NCI-H2227 (cell line): ENCODE measurements at regions not wholly inside any gene's neighbourhood (a gene's known extent, or its start where the extent isn't known, plus 50 kb on each side); places are given as distances from the start of the nearest gene placed in this dataset.

ENCODE experiments used
- DNase-seq: peaks from one replicate; lab custom pipeline; 2025; ENCODE audit not compliant: unreplicated experiment; lab: John Stamatoyannopoulos, UW

DNA sequence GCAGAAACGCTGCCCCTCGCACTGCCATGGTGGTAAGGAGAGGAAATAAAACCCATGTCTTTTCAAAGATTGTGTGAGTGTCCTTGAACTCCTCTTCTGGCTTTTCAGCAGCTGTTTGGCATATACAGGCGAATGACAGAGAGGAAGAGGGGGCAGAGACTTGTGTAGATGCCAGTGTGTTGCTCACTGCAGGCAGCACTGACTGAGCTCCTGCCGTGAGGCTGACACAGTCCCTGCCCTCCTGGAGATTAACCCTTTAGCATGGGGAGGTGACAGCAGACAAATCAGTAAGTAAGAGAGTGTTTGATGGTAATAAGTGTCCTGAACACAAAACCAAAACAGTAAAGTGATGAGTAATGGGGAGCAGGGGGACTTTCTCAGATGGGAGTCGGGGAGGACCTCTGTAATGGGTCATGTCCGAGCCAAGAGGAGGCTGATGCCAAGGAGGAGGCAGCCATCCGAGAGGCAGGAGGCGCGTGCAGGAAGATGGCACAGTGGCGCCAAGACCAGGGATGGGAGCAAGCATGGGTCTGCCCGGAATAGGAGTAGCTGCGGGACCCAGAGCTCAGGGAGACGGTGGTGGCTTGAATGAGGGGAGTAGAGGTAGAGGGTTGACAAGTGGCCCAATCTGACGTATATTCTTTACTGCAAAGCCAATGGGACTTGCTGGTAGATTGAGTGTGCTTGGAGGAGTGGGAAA lies 182.2 kb downstream of the FOXO1 start:
- DNase-seq = no peak

- DNase-seq = no peak
Observed at GRCh38 chr13:40484974-40485373, 181.5 kb downstream of the FOXO1 start.

DNA sequence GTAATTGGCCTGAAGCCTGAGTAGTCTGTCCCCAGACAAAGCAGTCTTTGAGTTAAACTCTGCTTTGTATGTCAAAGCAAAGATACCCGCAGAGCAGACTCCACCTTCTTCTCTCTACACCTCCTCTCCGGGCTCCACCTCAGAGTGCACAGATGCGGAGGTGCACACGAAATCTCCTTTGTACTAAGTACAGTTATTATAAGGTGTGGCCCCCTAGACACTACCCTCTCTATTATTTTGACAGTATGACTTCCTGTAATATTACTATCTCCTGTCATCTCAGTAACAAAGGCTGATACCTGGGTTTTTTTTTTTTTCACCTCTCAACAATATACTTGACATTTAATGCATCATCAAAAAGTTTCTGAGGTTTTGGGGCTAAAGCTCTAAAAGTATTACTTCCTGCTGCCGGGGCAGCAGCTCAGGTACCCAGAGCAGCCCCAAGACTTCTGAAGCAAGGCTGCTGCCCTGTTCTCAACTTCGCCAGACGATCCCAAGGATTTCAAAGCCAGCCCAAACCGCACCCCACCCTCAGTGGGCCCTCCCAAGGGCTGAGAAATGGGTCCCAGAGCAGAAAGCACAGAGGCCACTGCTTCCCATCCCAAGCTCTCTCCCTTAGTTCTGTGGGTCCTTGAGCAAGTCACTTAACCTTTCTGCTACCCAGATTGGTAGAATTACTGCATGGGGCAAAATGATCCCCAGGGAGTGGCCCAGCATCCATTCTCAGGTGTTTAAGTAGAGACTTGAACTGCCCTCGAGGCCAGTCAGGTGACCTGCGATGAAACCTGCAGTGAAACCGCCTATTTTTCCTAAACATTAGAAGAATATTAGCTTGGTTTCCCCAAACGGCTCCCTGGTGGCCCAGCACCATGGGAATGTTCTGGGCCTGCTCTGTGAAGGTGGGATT lies 180.6 kb downstream of the FOXO1 start:
- DNase-seq = no peak

- no peak for DNase-seq
Observed at GRCh38 chr13:40486518-40487163, 179.8 kb downstream of the FOXO1 start.

DNA sequence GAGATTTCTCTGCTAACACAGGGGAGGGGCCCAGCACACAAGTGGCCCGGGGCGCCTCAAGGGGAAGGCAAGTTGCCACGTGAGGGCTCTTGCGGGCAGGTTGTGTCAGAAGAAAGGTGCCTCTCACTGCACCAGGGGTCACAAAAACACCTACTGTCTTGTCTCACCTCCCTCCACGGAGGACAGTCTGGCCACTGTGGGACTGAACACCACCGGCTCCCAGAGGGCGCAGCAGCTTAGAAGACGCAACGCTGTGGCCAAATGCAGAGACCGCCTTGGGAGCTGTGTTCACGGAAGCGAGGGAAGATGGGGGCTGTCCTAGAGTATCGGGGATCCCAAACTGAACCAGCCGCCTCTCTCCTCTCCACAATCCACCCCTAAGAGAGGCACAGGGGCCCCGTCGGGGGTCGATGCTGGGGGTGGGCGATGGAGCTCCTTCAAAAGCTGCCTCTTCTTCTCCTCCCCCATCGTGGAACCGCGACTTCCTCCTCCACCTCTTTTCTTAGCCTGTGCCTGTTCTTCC lies 177.5 kb downstream of the FOXO1 start:
- no peak for DNase-seq

- no peak for DNase-seq
Observed at GRCh38 chr13:40490086-40490758, 176.2 kb downstream of the FOXO1 start.

DNA sequence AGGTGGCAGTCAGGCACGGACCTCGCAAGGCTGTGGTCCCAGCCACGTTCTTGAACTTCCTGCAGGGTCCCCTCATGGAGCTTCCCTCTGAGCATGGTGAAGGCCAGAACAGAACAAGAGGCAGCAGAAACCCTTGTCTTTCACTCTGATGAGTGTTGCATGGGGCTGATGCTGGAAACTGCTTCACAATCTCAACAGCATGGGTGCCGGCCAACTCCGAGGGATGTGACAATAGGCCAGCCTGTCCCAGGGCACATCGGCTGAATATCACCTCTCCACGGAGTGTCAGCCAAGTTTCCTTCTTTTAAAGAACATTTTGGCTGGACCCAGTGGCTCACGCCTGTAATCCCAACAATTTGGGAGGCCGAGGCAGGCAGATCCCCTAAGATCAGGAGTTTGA lies 173.9 kb downstream of the FOXO1 start:
- DNase-seq = no peak

DNA sequence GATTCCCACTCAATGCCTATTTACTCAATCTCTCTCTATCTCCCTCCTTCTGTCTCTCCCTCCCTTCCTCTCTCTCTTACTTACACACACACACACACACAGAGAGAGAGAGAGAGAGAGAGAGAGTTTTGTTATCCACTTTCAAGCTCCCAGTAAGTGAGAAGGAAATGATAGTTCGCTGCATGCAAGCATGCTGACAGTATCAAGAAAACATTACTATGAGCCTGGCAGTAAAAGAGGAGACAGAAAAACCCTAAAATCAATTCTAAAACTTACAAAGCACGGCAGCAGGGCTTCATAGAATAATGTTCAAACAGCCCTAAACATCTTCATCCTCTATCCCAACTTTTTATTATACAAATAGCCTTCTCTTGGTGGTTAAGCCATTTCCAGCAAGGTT lies 171.9 kb downstream of the FOXO1 start:
- DNase-seq = no peak

DNA sequence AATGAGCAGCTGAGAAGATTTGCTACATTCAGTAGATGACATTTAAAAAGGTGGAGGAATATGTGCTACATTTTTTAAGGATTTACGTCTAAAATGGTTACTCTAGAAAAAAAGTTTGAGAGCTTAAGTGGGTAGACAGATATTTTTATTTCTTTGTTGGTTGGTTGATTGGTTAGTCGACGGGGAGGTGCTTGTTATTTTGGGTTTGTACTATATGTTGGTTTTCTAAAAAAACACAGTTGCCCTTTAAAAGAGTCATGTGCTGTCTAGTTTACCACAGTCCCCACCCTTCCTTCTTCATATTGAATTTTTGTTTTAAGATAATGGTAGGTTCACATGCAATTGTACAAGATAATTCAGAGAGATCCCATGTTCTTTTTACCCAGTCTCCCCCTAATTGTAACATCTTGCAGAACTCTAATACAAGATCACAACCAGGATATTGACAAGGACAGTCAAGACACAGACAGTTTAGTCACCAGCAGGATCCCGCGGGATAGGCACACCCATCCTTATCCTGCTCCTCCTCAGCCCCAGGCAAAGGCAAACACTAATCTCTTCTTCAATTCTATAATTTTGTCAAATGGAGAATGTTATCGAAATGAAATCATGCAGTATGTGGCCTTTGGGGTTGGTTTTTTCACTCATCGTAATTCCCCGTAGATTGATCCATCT lies 171.4 kb downstream of the FOXO1 start:
- DNase-seq = no peak

GRCh38 chr13:40495621-40496001 lies 170.8 kb downstream of the FOXO1 start:
- DNase-seq = no peak

DNA sequence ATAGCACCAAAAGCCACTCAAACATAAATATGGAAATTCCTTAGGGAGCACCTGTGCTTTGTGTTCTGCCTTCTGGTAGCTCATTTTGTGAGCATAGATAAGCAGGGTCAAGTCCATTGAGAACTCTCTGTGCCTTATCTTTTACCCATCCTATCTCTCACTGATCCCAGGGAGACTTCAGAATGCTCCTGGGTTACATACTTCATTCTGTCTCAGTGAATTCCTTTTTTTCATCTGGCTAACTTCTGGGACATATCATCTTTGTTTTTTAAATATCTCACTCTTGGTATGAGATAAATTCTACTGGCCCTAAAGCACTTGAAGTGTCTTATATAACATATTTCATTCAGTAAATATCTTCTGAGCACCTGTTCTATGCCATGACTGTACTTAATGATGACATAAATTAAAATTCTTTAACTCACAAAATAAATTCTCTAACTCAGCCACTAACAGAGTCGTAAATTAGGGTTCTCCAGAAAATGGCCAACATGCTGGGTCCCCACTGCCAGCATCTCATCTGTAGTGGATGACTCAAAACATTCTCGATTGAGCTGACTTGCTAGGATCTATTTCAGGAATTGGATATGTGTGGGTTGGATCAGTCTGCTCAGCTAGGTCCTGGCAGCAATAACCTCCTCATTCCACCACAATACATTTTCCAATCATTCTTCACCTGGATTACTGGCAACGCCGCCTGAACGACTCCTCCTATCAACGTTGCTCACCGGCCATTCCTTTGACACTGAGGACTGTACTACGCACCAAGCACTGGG lies 170.2 kb downstream of the FOXO1 start:
- DNase-seq = no peak

GRCh38 chr13:40498461-40498860 lies 168.0 kb downstream of the FOXO1 start:
- no peak for DNase-seq

- DNase-seq = no peak
Observed at GRCh38 chr13:40502236-40502635, 164.2 kb downstream of the FOXO1 start.

GRCh38 chr13:40503011-40503410 lies 163.4 kb downstream of the FOXO1 start:
- DNase-seq = no peak

GRCh38 chr13:40503966-40504591 lies 162.4 kb downstream of the FOXO1 start:
- no peak for DNase-seq

DNA sequence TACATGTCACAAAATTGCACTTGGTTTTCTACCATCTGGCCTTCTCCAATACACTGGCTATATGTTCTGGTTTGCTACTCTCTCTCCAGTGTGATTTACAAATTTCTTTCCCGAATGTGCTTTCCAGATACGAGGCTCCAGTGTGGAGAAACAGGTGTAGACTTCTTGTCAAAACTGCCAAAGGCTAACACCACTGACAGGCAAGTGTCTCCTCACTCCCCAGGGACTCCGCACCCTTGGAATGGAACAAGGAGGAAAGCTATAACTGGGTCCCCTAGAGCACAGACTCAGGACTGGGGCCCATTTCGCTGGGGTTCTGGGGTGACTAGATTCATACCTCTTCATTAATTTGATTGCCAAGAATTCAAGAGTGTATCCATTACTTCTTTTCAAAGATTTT lies 161.8 kb downstream of the FOXO1 start:
- no peak for DNase-seq

GRCh38 chr13:40505196-40505595 lies 161.2 kb downstream of the FOXO1 start:
- no peak for DNase-seq
